HG02870 (cell line): ENCODE measurements at regions not wholly inside any gene's neighbourhood (a gene's known extent, or its start where the extent isn't known, plus 50 kb on each side); places are given as distances from the start of the nearest gene placed in this dataset.

Experiments used
- ATAC-seq: cut with Tn5 transposase; IDR thresholded peaks from one replicate; pipeline ENCODE4 v1.9.1; 2021; ENCODE audit warnings: mild to moderate bottlenecking, moderate library complexity; ENCODE audit not compliant: unreplicated experiment

DNA sequence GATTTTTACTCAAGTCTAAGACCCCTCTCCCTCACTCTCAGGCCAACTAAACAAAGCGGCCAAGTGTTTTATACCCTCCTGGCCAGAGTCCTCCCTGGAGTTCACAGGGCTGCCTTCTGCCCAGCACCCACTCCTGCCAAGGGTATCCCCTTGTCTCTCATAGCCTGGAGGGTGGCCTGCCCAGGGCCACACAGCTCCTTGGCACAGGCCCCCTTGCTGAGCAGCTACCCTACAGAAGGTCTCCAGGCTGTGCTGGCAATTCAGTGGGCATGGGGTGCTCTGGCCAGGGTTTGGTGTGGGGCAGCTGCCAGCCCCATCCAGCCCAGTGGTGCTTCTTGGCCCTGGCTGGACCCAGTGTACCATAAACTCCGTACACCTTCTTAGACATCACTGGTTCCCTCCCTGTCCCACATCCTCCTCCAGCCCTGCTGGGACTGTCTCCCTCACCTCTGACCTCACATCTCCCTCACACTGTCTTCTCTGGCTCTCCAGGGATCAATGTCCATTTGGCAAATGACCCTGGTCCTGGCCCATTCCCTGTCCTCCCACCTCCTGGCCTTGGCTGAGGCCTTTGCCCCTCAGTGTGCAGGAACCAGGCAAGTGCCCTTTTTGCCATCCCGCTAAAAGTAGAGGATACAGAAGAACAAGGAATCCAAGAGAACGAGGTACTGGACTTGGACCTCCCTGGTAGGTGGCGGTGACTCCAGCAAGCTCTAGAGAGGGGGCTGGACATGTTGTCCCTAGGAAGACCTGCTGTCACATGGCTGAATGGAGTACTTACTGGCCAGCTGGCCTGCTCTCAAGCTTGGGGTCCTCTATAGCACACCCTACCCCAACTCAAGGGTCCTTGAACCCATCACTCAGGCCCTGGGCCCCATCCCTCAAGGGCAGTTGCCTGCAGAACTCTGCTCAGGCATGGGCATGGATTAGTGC lies 50.0 kb upstream of the TRPM1 start:
- no peak for ATAC-seq

DNA sequence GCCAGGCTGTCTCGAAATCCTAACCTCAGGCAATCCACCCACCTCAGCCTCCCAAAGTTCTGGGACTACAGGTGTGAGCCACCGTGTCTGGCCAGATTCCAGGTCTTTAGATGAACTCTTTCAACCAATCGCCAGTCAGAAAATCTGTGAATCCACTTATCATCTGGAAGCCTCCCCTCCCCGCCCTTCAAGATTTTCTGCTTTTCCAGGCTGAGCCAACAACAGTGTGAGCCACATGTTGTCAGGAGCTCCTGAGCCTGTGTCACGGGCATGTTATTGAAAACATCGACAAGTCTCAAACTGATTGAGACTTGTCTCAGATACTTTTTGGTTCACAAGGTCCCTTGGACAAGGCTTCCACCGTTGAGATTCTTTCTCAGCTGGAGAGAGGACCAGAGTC lies 52.0 kb upstream of the TRPM1 start:
- ATAC-seq, result no peak

DNA sequence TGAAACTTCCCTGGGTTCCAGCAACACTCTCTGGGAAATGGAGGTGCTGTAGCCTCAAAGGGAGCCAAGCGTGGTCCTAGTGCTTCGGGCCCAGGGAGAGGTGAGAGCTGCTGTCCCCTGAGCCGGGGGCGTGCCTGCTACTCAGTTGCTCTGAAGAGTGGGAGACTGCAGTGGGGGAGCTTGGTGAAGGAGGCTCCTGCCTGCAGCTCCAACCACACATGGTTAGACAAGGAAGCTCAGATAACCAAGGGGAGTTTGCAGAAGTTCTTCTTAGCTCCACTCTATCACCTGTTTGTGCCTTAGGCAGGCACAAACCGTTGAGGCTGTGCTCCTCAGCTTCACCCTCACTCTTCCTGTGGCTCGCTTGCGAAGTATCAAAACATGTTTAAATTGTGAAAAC lies 53.6 kb upstream of the TRPM1 start:
- no peak for ATAC-seq

DNA sequence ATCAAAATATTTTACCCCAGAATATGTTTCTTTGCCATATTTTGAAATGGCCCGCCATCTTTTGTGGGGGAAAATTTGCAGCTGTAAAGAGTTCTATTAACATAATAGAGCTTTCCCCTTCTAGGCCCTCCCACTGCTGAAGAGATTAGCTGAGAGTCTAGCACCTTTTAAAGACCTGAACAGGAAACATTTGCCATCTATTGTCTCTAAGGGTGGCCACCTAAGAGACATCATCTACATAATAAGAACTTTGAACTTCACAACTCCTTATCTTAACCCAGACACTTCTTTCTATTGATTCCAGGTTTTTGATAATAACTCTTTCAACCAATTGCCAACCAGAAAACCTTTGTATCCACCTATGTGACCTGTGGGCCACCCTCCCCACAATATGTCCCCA lies 54.7 kb upstream of the TRPM1 start:
- no peak for ATAC-seq

DNA sequence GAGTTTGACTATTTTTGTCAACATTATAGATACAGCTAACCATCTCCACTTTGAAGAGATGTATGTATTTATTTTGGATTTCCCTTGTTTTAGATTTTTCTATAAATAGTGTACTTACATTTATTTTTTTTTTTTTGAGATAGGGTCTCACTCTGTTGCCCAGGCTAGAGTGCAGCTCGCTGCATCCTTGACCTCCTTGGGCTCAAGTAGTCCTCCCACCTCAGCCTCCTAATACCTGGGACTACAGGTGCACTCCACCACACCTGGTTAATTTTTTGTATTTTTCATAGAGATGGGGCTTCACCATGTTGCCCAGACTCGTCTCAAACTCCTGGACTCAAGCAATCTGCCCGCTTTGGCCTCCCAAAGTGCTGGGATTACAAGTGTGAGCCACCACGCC lies 55.3 kb upstream of the TRPM1 start:
- no peak for ATAC-seq

DNA sequence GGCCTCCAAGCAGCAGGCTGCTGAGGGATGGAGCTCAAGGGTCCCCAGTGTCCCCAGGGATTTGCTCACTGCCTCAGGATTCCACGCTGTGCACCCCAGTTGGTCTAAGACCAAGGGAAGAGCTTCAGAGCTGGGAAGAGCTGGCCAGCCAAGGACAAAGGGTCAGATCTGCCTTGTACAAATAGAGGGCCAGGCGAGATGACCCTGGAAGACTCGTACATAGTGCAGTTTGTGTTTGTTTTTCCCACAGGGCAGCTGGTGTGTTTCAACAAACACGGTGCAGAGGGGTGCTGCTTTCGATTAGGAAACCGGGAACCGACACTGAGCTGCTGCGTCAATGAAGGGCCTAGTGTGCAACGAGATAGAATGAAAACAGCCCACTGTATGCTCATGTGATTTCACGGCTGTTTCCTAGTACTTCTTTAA lies 56.1 kb upstream of the TRPM1 start:
- no peak for ATAC-seq

DNA sequence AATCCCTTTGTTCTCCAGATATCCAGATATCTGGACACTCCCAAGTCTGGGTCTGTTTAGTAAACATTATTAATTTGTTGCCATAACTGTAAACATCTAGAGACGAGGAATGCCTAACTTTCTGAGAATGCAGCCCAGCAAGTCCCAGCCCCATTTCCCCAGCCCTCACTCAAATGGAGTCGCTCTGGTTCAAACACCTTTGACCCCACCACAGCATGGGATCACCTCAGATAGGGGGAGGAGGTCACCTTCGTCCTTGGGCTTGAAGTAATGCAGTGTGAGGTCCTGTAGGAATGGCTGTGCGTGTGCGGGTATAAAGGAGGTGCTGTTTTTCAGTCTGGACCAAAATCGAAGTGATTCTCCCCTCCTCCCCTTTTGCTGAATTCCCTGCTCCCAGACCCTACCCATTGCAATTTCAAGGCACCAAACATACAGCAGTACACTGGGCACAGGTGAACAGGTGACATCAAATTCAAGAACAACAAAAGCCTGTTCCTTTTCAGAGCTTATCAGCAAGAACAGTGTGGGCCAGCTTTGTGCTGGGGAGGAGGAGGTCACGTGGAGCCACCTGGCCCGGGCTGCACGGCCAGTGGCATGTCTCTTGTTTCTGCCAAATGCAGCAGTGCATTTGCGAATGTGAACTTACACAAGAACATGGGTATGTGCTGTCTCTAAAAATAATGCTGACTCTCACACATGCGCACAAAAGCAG lies 57.5 kb upstream of the TRPM1 start:
- no peak for ATAC-seq

DNA sequence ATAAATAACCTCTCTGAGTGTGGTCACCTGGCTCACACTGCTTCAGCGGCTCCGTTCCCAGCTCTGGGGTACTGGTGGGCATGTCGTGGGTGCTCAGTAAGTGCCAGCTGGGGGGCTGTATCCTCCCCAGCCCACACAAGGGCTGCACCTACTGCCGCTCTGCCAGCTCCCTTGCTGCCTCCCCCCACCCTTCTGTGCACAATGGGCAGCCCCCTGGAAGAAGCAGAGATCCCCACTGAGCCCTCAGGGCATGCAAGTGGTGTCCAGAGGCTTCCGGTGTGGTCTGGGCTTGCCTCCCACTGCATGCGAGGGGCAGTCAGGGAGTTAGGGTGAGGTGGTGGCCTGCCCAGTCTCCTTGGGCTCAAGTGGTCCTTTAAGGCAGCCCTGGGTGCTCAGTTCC lies 58.3 kb upstream of the TRPM1 start:
- no peak for ATAC-seq

DNA sequence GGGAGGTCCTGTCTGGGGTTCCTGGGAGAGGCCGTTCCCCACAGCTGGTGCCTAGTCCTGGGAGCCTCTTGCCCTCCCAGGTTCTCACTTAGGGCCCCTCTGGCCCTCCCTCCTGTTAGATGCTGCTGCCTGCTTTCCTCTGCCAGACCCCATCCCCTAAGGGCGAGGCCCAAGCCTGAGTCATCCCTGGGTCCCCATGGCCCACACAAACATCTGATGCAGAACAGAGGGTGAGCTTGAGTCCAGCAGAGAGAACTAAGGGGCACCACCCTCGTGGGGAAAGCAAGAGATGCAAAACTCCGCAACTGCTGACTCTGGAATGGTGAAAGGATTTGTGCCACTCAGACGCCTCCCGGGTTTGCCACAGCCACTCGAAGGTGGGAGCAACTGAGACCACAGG lies 58.8 kb upstream of the TRPM1 start:
- ATAC-seq, result no peak

DNA sequence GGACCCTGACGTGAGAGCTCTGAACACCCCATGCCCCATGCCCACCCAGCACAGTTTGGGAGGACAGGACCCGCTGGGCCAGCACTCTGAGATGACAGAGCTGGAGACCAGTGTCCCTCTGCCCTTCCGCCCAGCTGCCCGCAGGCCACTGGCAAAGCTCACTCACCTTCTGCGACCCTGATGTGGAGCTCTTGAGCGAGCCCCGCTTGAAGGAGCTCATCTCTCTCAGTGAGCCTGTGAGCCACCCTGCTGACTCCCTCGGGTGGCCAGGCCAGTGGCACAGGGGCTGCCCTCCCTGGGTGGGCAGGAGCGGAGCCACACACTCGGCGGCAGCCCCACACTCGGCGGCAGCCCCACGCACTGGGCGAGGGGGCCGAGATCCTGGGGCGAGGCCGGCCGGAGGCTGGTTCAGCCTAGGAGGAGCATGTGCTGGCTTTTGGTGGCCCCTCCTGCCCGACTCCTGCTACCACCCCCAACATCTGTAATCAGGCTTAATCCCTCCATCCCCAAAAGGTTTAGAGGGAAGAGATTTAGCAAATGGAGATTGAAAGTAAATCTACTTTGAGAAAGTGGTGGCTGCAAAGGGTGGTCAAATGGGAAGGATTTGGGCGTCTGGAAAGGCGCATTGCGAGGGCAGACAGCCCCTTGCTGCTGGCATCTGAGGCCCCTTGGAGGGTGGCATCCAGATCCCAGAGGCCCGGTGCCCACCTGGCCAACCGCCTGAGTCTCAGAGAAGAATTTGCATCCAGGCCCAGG lies 59.4 kb upstream of the TRPM1 start:
- ATAC-seq, result no peak

DNA sequence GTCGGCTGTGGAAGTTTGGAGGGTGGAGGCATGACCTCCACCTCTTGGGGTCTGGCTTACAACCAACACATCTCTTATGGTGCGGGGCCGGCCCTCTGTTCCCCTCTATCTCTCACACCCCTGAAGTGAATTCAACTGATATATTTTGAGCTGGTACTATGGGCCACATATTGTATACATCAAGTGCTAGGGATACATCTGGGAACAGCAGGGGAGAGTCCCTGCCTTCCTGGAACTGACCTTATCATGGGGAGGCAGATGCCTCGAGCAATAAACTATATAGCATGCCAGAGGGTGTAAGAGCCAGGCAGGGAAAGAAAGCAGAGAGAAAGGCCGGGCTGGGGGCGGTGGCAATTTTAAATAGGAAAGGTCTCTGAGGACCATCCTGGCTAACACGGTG lies 60.4 kb upstream of the TRPM1 start:
- ATAC-seq, result no peak

DNA sequence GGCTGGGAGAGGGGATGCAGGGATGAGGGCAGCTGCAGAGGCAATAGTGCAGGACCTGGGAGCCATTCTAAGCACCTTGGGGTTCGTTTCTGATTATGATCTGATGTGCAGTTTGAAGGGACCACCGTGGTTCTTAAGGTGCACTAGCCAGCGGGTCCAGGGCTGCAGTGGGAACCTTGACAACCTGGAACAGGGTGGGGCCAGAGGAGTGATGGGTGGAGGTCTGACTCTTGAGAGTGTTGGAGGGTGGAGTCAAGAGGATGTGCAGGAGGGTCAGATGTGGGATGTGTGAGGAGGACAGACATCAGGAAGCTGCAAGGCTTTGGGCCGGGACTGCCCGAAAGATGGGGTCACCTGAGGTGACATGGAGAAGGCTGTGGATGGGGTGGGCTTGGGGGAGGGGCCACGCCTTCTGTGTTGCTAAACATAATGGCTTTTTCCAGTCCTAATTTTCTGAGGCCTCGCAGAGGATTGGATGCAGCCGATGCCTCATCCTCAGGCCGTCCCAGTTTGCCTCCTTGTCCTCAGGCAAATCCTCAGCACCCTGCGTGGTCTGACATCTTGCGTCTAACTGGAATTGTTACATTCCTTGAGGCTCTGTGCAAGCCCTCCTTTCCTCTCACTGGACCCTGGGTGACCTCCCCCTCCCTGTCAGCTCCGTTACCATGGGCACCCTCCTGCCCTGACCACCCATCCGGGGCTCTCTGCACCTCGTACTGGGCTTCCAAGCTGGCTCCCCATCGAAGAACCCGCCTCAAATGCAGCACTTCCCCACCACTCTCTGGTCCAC lies 61.4 kb upstream of the TRPM1 start:
- no peak for ATAC-seq

DNA sequence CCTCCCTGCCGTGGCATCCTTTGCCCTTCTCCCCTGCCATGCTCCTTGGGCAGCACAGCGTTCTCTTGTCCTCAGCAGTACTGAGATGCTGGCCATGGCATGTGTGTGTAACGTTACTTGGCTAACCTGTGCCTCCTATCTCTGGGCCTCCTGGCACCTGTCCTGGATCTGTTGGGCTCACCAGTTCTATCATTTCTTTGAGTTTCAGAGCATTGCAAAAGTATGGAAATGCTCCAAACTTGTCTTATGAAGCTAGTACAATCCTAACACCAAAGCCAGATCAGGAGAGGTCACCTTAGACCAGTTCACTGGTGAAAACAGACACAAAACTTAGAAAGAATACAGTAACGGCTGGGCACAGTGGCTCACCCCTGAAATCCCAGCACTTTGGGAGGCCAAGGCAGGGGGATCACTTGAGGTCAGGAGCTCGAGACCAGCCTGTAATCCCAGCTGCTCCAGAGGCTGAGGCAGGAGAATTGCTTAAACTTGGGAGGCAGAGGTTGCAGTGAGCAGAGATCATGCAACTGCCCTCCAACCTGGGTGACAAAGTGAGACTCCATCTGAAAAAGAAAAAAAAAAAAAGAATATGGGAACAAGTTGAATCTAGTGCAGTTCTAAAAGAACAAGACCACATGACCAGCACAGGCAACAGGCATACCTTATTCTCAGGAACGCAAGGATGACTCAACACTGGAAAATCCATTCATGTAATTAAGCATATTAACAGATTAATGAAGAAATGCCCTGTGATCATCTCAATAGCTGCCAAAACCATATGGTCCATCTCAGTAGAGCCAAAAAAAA lies 62.4 kb upstream of the TRPM1 start:
- no peak for ATAC-seq

DNA sequence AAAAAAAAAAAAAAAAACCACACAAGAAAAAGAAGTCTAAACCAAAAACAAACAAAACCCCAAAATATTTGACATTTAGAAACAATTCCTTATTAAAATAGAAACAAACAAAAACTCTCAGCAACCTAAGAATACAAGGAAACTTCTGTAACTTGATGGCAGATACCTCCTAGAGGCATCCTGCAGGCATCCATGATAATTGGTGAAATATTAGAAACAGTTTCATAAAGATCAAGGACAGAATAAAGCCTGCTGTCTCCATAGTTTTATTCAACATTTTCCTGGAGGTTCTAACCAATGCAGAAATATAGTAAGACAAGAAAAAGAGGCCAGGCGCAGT lies 63.0 kb upstream of the TRPM1 start:
- no peak for ATAC-seq

DNA sequence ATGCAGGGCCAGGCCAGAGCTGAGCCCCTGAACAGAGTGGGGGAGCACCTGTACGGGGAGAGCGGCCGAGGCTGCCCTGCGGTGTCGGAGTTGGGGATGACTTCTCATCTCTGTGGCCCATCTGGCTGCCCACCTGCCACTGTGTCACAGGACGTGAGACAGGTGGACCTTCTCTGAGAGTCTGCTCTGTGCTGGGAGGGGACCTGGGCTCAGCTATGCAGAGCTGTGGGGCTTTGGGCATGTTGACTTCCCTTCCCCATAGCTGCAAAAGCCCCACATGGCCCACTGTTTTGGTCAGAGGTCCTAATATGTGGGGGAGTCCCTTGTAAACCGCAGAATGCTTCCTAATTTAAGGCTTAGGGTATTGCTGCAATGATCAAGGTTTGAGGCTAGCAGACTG lies 68.0 kb upstream of the TRPM1 start:
- no peak for ATAC-seq

DNA sequence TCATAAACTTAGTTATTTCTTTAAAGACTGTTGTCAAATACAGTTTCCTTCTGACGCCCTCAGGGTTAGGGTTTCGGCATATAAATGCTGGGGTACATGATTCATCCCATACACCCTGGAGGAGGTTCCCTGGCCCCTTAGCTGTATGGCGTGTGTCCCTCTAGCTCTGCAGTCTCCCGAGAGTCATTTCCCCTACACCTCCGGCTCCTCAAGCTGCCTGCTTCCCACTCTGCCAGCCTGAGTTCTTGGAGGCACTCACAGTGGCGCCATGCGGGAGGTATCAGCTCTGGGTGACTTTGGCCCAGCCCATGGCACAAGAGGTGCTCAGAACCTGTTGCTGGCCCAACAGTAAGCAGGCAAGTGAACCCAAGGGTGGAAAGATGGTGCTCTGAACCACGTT lies 70.2 kb upstream of the TRPM1 start:
- ATAC-seq, result no peak

DNA sequence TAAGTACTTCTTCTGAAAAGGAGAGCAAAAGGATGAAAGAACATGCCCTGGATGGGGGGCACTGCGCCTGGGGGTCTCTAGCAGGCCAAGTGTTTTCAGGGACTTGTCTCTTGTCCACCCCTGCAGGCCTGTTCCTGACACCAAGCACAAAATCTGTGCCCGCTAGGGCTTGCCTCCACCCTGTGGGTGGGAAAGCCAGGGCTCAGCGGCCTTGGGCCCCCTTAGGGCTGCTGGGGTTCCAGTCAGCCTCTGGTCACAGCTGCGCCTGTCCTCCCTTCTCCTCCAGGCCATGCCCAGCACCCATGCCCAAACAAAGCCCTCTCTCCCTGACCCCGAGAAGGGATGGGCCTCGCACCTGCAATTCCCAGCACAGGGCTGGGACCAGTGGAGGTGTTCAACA lies 71.1 kb upstream of the TRPM1 start:
- ATAC-seq, result no peak

DNA sequence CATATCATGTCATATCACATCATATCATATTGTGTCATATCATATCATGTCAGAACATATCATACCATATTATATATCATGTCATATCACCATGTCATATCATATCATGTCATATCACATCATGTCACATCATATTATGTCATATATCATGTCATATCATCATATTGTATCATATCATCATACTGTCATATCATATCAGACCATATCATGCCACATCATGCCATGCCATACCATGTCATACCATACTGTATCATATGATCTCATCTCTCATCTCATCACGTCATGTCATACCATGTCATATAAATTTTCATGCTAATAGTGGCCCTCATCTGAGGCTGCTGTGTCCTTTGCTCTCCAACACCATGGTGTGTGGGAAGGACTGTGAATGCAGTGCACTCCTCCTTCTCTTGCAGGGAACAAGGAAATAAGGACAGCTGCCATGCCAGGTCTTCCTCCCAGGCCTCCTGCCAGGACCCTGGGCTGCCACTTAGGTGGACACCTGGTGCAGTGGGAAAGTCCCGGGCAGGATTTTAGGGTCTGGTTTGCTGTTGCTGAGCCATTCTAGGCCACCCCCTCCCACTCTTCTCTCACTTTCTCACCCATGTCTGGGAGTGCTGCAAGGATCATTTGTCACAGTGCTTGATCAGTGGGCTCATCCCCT lies 72.4 kb upstream of the TRPM1 start:
- ATAC-seq, result no peak

DNA sequence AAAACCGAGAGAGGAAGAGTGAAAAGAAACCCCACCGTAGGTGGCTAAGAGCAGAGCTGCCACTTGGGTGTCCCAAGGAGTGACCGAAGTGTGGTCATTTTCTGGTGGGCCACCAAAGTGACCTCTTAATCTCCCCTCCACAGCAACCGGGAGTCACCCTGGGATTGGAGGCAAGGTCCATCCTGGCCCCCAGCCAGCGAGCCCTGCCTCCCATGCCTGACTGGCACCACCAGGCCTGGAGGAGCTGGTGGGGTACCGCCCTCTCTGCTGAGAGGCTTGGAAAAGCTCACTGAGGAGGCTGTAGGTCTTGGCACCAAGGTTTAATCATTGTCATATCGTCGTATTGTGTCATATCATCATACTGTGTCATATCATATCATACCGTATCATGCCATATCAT lies 74.0 kb upstream of the TRPM1 start:
- no peak for ATAC-seq

DNA sequence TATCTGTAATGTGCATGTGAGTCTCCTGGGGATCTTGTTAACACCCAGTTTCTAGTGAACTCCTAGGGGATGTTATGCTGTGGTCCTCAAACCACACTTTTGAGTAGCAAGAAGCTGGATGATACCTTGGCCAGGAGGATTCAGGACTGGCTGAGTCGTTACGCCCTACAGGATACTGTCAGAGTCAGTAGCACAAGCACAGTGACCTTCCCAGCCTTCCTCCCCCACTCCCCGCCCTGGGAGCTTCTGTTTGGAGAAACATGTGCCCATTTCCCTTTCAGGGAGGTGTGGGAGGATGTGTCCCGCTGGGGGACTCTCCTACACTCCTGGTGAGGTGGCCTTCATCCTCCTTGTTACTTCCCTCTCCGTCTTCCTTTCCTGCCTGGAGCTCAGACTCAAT lies 76.4 kb upstream of the TRPM1 start:
- ATAC-seq, result no peak
